GM10266 (cell line): ENCODE measurements at regions not wholly inside any gene's neighbourhood (a gene's known extent, or its start where the extent isn't known, plus 50 kb on each side); places are given as distances from the start of the nearest gene placed in this dataset.

Experiments
- DNase-seq: peaks from one replicate; pipeline ENCODE4 v3.0.0; 2012; ENCODE audit errors: extremely low spot score
- CTCF ChIP-seq: IDR thresholded peaks from 2 replicates; pipeline ENCODE4 v1.5.1; 2012; ENCODE audit warnings: mild to moderate bottlenecking, low read depth; ENCODE audit not compliant: control insufficient read depth, insufficient read depth; ENCODE audit errors: missing control alignments

GRCh38 chr9:38287420-38287985, 105.0 kb upstream of the ALDH1B1 start:
- no peak for DNase-seq
- TF ChIP-seq CTCF, result no peak

GRCh38 chr9:38286766-38287165, 105.7 kb upstream of the ALDH1B1 start:
- DNase-seq, result no peak

GRCh38 chr9:38286357-38286756, 106.1 kb upstream of the ALDH1B1 start:
- no peak for TF ChIP-seq CTCF
- DNase-seq, result no peak

More at GRCh38 chr9:38286766-38287165, 105.7 kb upstream of the ALDH1B1 start:
- TF ChIP-seq CTCF, result no peak

GRCh38 chr9:38285236-38285635, 107.3 kb upstream of the ALDH1B1 start:
- DNase-seq, result no peak
- TF ChIP-seq CTCF, result no peak

GRCh38 chr9:38284588-38285051, 107.9 kb upstream of the ALDH1B1 start:
- no peak for DNase-seq
- no peak for TF ChIP-seq CTCF

- DNase-seq, result no peak
- TF ChIP-seq CTCF, result no peak
Measured at GRCh38 chr9:38284039-38284575, 108.4 kb upstream of the ALDH1B1 start.

- TF ChIP-seq CTCF, result no peak
- DNase-seq, result no peak
Measured at GRCh38 chr9:38282756-38283155, 109.7 kb upstream of the ALDH1B1 start.
